NCI-H2171 treated with DMSO at 0.1 percent for 48 hours (cell line): ENCODE measurements at regions not wholly inside any gene's neighbourhood (a gene's known extent, or its start where the extent isn't known, plus 50 kb on each side); places are given as distances from the start of the nearest gene placed in this dataset.
"Not testable (repeated sequence)": the region's sequence is repeated elsewhere in the genome, so short reads cannot be mapped to it uniquely, and the experiment has no call there.

Source experiments
- DNase-seq: peaks from one replicate; lab custom pipeline; 2025; lab: John Stamatoyannopoulos, UW

- no peak for DNase-seq
Measured at GRCh38 chr5:145463634-145464033, 371.5 kb downstream of the PRELID2 start.

- DNase-seq, result no peak
Measured at GRCh38 chr5:145462525-145462924, 372.6 kb downstream of the PRELID2 start.

GRCh38 chr5:145450286-145450885 lies 384.8 kb downstream of the PRELID2 start:
- DNase-seq, result no peak

- DNase-seq, result no peak
Measured at GRCh38 chr5:145449794-145450193, 385.3 kb downstream of the PRELID2 start.

- not testable (repeated sequence) for DNase-seq
Measured at GRCh38 chr5:145446875-145447274, 388.3 kb downstream of the PRELID2 start.

GRCh38 chr5:145446412-145446811 lies 388.7 kb downstream of the PRELID2 start:
- DNase-seq, result peak; percentile 2

- no peak for DNase-seq
Measured at GRCh38 chr5:145445027-145445426, 390.1 kb downstream of the PRELID2 start.

- no peak for DNase-seq
Measured at GRCh38 chr5:145443964-145444363, 391.2 kb downstream of the PRELID2 start.

- no peak for DNase-seq
Measured at GRCh38 chr5:145443366-145443765, 391.8 kb downstream of the PRELID2 start.

- not testable (repeated sequence) for DNase-seq
Measured at GRCh38 chr5:145442661-145443060, 392.5 kb downstream of the PRELID2 start.

GRCh38 chr5:145441228-145441627 lies 393.9 kb downstream of the PRELID2 start:
- no peak for DNase-seq

- no peak for DNase-seq
Measured at GRCh38 chr5:145437627-145438026, 397.5 kb downstream of the PRELID2 start.

- no peak for DNase-seq
Measured at GRCh38 chr5:145433077-145433476, 402.1 kb downstream of the PRELID2 start.

GRCh38 chr5:145429170-145429569 lies 406.0 kb downstream of the PRELID2 start:
- DNase-seq, result no peak

GRCh38 chr5:145408048-145408341 lies 427.1 kb downstream of the PRELID2 start:
- no peak for DNase-seq

GRCh38 chr5:145407300-145408047 lies 427.7 kb downstream of the PRELID2 start:
- DNase-seq, result no peak

- DNase-seq, result no peak
Measured at GRCh38 chr5:145403992-145404391, 431.1 kb downstream of the PRELID2 start.

GRCh38 chr5:145396888-145397287 lies 438.3 kb downstream of the PRELID2 start:
- DNase-seq, result no peak

- DNase-seq, result not testable (repeated sequence)
Measured at GRCh38 chr5:145395151-145395550, 440.0 kb downstream of the PRELID2 start.

- DNase-seq, result no peak
Measured at GRCh38 chr5:145393426-145393825, 441.7 kb downstream of the PRELID2 start.

GRCh38 chr5:145389047-145389446 lies 446.1 kb downstream of the PRELID2 start:
- DNase-seq, result no peak

GRCh38 chr5:145385276-145385675 lies 449.9 kb downstream of the PRELID2 start:
- DNase-seq, result no peak

- DNase-seq, result no peak
Measured at GRCh38 chr5:145378226-145378625, 456.9 kb downstream of the PRELID2 start.

- DNase-seq, result no peak
Measured at GRCh38 chr5:145375521-145375920, 459.6 kb downstream of the PRELID2 start.
